ENCODE measurements at regions not wholly inside any gene's neighbourhood (a gene's known extent, or its start where the extent isn't known, plus 50 kb on each side); places are given as distances from the start of the nearest gene placed in this dataset.
A peak's percentile ranks its signal among the peaks of the same experiment; 100 is the strongest.

- in situ Hi-C loops (cut with MboI; ENCODE audit: low sequenced_read_pairs) (loop anchor here (25.0 kb wide), 1 partner anchor 490 kb away; no protein-coding TSS in a partner anchor), intact Hi-C loops (cut with micrococcal nuclease) (loop anchor here (5.0 kb wide), 1 partner anchor 80 kb away; no protein-coding TSS in a partner anchor)
- WGBS, 2 experiments (ENCODE audit: extremely low coverage in 2 of 2, insufficient read length in 1 of 2), result no CpG with 5 or more reads among the region's 3 CpGs
Observed at GRCh38 chr6:56372406-56372995, 125.1 kb upstream of the COL21A1 start.

More at GRCh38 chr6:56372406-56372995, 125.1 kb upstream of the COL21A1 start:
- Histone ChIP-seq H4K5ac (ENCODE audit: low read depth, low read length) (no peak overlapping the region), H3K4me1 (ENCODE audit: control insufficient read depth, insufficient read depth, low read length) (peaks cover 12% of the 10 kb centered on the region), H4K20me1 (ENCODE audit: insufficient read depth, low read length) (0 out of 2 replicates have a peak, but pooled peaks cover 2% of the 10 kb centered on the region), H3K23ac (ENCODE audit: low read depth, low read length) (no peak overlapping the region; the same call in 1 of the 2 replicates), H3K9me3 (ENCODE audit: control insufficient read depth, insufficient read depth, low read length) (no peaks in the 10 kb centered on the region), H3K9me1 (ENCODE audit: insufficient read depth, low read length) (peaks cover 7% of the 10 kb centered on the region), H3K56ac (ENCODE audit: extremely low read depth, insufficient read depth, low read length) (no peak overlapping the region), H2BK15ac (ENCODE audit: low read depth, low read length) (peak overlapping the region; percentile 73; the same call in 1 of the 3 replicates), H3K14ac (replicated peaks; ENCODE audit: low read depth, low read length) (no peak overlapping the region; the same call in 1 of the 2 replicates), H3K4me2 (ENCODE audit: low read depth, low read length) (no peak overlapping the region), H3K27ac (ENCODE audit: insufficient read depth, low read length) (no peak overlapping the region), H2BK20ac (ENCODE audit: low read depth, low read length) (peak overlapping the region; percentile 57), H3K18ac (ENCODE audit: low read depth, low read length) (0 out of 2 replicates have a peak overlapping the region, but pooled peaks have one; percentile 5), H3K4ac (ENCODE audit: low read depth, low read length) (peak overlapping the region; percentile 49; the same call in 1 of the 2 replicates), H2AK9ac (replicated peaks; ENCODE audit: low read depth, low read length, poor library complexity) (no peak overlapping the region), H2AK5ac (ENCODE audit: low read depth, low read length) (0 out of 2 replicates have a peak overlapping the region, but pooled peaks have one; percentile 10), H3K9ac (ENCODE audit: low read depth, low read length) (no peak overlapping the region), H2BK120ac (ENCODE audit: low read depth, low read length) (peak overlapping the region; percentile 65), H3K4me3 (ENCODE audit: insufficient read depth, low read depth, low read length) (no peak overlapping the region), H4K8ac (ENCODE audit: low read depth in 2 of 2, low read length in 2 of 2) (peak overlapping the region; percentile 26 to 59; a peak in 3 of 4 replicates), H3K27me3 (ENCODE audit: control insufficient read depth, insufficient read depth, low read length) (no peaks in the 10 kb centered on the region), H3K36me3 (ENCODE audit: control insufficient read depth, insufficient read depth, low read length) (no peaks in the 10 kb centered on the region), H4K91ac (ENCODE audit: insufficient read depth, low read depth, low read length) (peak overlapping the region; percentile 38; the same call in 1 of the 2 replicates), H2AFZ (replicated peaks; ENCODE audit: low read length, poor library complexity) (no peak overlapping the region), H2BK5ac (ENCODE audit: low read depth, low read length, poor library complexity, severe bottlenecking) (no peak overlapping the region), H3K79me1 (ENCODE audit: low read depth in 1 of 2, low read length in 2 of 2) (no peaks in the 10 kb centered on the region)
- TF ChIP-seq BHLHE40 (IDR thresholded peaks at IDR 0.05; ENCODE audit: low read depth, low read length) (no peak), MAFK (IDR thresholded peaks at IDR 0.05; ENCODE audit: low read depth, low read length) (no peak), POLR2A (IDR thresholded peaks at IDR 0.05; ENCODE audit: low read depth, low read length) (no peak)
- dilution Hi-C loops (cut with HindIII; ENCODE audit: low sequenced_read_pairs, unreplicated experiment), result loop anchor here (25.0 kb wide), 1 partner anchor 215 kb away; no protein-coding TSS in a partner anchor
- no TSS peak for BruUV-seq (replicated peaks)
- no peak for ATAC-seq (ENCODE audit: low read depth)
- ChIA-PET CTCF (interaction anchor here (0.6 to 0.9 kb wide), 2 partner anchors 221 to 1860 kb away, joined by 3 to 4 read pairs; no protein-coding TSS in a partner anchor), POLR2A (ENCODE audit: unreplicated experiment) (no interaction called here)
- DNase-seq, result peak; percentile 24

All from IMR-90 (cell line).